Astrocyte of the cerebellum (primary cell): ENCODE measurements at regions not wholly inside any gene's neighbourhood (a gene's known extent, or its start where the extent isn't known, plus 50 kb on each side); places are given as distances from the start of the nearest gene placed in this dataset.

Experiments
- DNase-seq: peaks from one replicate; pipeline ENCODE4 v3.0.0-alpha.2; 2011; ENCODE audit warnings: low read depth
- H3K4me3 ChIP-seq: 2 replicates; pipeline ENCODE4 v1.5.1; 2011; ENCODE audit warnings: mild to moderate bottlenecking, low read depth, low read length, moderate library complexity
- in situ Hi-C: cut with HindIII; loops from 2 replicates; pipeline ENCODE4 v1.10.0; 2017; ENCODE audit warnings: low sequenced_read_pairs
- TF ChIP-seq, protein P1 (sequence below): IDR thresholded peaks from 2 replicates; pipeline ENCODE4 v1.5.1; 2012; ENCODE audit warnings: low read length, low read depth, moderate library complexity, mild to moderate bottlenecking; ENCODE audit errors: missing control alignments

DNA sequence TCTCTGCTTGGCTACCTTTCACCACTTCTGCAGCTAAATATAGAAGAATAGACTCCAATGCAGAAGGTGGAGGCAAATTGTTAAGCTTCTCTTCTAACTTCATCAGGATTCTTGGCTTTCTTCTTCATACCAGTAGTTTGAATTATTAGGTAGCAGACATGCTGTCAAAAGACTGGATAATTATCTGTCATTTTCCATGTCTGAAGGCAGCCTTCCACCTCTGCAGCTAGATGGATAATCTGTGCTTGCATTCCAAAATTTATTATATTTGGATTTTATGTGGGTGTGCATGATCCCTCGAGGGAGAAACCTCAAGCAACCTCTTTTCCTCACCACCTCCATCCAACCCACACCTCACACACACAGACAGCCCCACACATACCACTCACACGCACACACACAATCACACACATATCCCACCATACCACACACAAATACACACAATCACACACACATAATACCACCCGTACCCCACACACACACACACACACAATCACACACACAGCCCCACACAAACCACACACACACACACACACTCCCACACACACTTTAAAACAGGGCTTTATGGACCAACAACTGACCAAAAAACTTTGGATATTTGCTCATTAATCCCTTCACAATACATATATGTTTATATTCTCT, 145.0 kb downstream of the C7orf25 start:
- TF ChIP-seq, protein P1, sequence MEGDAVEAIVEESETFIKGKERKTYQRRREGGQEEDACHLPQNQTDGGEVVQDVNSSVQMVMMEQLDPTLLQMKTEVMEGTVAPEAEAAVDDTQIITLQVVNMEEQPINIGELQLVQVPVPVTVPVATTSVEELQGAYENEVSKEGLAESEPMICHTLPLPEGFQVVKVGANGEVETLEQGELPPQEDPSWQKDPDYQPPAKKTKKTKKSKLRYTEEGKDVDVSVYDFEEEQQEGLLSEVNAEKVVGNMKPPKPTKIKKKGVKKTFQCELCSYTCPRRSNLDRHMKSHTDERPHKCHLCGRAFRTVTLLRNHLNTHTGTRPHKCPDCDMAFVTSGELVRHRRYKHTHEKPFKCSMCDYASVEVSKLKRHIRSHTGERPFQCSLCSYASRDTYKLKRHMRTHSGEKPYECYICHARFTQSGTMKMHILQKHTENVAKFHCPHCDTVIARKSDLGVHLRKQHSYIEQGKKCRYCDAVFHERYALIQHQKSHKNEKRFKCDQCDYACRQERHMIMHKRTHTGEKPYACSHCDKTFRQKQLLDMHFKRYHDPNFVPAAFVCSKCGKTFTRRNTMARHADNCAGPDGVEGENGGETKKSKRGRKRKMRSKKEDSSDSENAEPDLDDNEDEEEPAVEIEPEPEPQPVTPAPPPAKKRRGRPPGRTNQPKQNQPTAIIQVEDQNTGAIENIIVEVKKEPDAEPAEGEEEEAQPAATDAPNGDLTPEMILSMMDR = no peak
- DNase-seq = no peak
- in situ Hi-C loops = no loop called here
- H3K4me3 ChIP-seq = no peak overlapping the region

GRCh38 chr7:42765931-42766330, 145.9 kb downstream of the C7orf25 start:
- no peak overlapping the region for H3K4me3 ChIP-seq
- in situ Hi-C loops = no loop called here
- DNase-seq = no peak
- TF ChIP-seq, protein P1 = no peak

- no peak for DNase-seq
- in situ Hi-C loops = no loop called here
- TF ChIP-seq, protein P1 = no peak
- H3K4me3 ChIP-seq = no peak overlapping the region
Observed at GRCh38 chr7:42763137-42763551, 148.7 kb downstream of the C7orf25 start.

DNA sequence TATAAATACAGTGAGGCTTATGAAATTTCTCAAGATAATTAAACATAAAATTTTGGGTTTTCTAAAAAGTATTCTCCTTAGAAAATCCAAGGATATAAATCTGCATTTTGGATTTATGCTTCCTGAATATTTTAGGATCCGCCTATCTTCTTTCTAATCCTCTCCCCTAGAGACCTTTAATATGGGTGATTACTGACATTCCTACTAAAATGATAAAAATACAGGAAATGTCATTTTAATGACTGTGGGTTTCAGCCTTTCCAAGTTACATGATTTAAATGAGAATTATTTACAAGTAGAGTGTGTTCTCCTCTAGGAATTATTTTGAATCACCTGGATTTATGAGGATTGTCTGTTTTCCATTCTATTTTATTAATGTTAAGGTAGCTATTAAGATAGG, 150.4 kb downstream of the C7orf25 start:
- no peak for DNase-seq
- TF ChIP-seq, protein P1 = no peak
- no peak overlapping the region for H3K4me3 ChIP-seq
- in situ Hi-C loops = no loop called here

- no peak for DNase-seq
- no peak overlapping the region for H3K4me3 ChIP-seq
- in situ Hi-C loops = no loop called here
- TF ChIP-seq, protein P1 = no peak
Observed at GRCh38 chr7:42758124-42758523, 153.7 kb downstream of the C7orf25 start.

DNA sequence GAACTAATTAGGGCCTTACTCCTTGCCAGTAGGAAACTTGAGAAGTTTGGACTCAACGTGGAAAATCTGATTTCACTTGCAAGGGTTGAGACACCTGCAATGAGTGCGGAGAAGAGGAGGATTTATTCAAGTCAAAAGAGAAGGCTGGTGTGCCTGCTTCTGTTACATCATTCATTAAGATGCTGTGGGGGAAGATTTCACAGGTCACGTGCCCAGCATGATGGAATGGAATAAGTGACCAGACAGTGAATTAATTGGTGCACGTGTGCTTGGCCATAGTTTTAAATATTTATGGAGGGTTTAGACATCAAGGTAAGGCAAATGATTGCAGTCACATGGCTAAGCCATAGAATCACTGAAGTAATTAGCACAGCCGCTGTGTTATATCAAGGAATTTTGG, 155.0 kb downstream of the C7orf25 start:
- no peak for DNase-seq
- H3K4me3 ChIP-seq = no peak overlapping the region
- in situ Hi-C loops = no loop called here
- TF ChIP-seq, protein P1 = no peak
